HL-60 (cell line): ENCODE measurements at regions not wholly inside any gene's neighbourhood (a gene's known extent, or its start where the extent isn't known, plus 50 kb on each side); places are given as distances from the start of the nearest gene placed in this dataset.

Experiments
- DNase-seq, 2 experiments: peaks; one replicate each; pipeline ENCODE4 v3.0.0-alpha.2; 2010 to 2020; ENCODE audit warnings: low read depth in 1 of 2, low spot score in 1 of 2
- H3K27ac ChIP-seq: fragments of 250-450 bp; sonication (Bioruptor Pico); replicated peaks from 2 replicates; pipeline ENCODE4 v1.5.1; 2020; ENCODE audit warnings: mild to moderate bottlenecking, moderate library complexity
- H3K27me3 ChIP-seq: fragments of 250-450 bp; sonication (Bioruptor Pico); 2 replicates; pipeline ENCODE4 v1.5.1; 2021; ENCODE audit warnings: mild to moderate bottlenecking, moderate library complexity; ENCODE audit not compliant: insufficient read depth, poor library complexity, severe bottlenecking
- H3K4me3 ChIP-seq: replicated peaks from 2 replicates; pipeline ENCODE4 v1.5.1; 2011; ENCODE audit warnings: mild to moderate bottlenecking, control low read depth, low read length; ENCODE audit not compliant: insufficient read depth
- CTCF ChIP-seq: IDR thresholded peaks from one replicate; pipeline ENCODE4 v1.5.1; 2011; ENCODE audit warnings: low read length, control low read depth, inconsistent platforms; ENCODE audit not compliant: insufficient read depth
- GABPA ChIP-seq: IDR thresholded peaks from 2 replicates; pipeline ENCODE4 v1.6.1; 2012; ENCODE audit warnings: low read depth
- POLR2AphosphoS5 ChIP-seq: IDR thresholded peaks from 2 replicates; pipeline ENCODE4 v1.6.1; 2012; ENCODE audit warnings: low read depth
- REST ChIP-seq: IDR thresholded peaks from 2 replicates; pipeline ENCODE4 v1.6.1; 2012; ENCODE audit warnings: low read depth; ENCODE audit not compliant: insufficient replicate concordance
- SPI1 ChIP-seq: IDR thresholded peaks from 2 replicates; pipeline ENCODE4 v1.6.1; 2012; ENCODE audit warnings: low read depth, mild to moderate bottlenecking, borderline replicate concordance

- H3K27me3 ChIP-seq: peaks cover 5% of the 10 kb centered on the region
- no peak for DNase-seq
- no peak overlapping the region for H3K27ac ChIP-seq
- TF ChIP-seq POLR2AphosphoS5 (no peak), CTCF (no peak), REST (no peak), GABPA (no peak), SPI1 (no peak)
- no peak overlapping the region for H3K4me3 ChIP-seq
Observed at GRCh38 chr13:97567510-97568243, 133.7 kb downstream of the RAP2A start.

- DNase-seq: no peak
- TF ChIP-seq REST (no peak), SPI1 (no peak), POLR2AphosphoS5 (no peak), CTCF (no peak), GABPA (no peak)
- no peak overlapping the region for H3K27ac ChIP-seq
- no peak overlapping the region for H3K4me3 ChIP-seq
- peaks cover 5% of the 10 kb centered on the region for H3K27me3 ChIP-seq
Observed at GRCh38 chr13:97568850-97569249, 134.9 kb downstream of the RAP2A start.

GRCh38 chr13:97569841-97570240 lies 135.9 kb downstream of the RAP2A start:
- no peak overlapping the region for H3K4me3 ChIP-seq
- H3K27me3 ChIP-seq: peaks cover 5% of the 10 kb centered on the region
- H3K27ac ChIP-seq: no peak overlapping the region
- TF ChIP-seq SPI1 (no peak), GABPA (no peak), POLR2AphosphoS5 (no peak), CTCF (no peak)
- no peak for DNase-seq

GRCh38 chr13:97570442-97570841 lies 136.5 kb downstream of the RAP2A start:
- TF ChIP-seq CTCF: no peak
- no peak for TF ChIP-seq SPI1
- no peak for TF ChIP-seq GABPA
- Histone ChIP-seq H3K27ac (no peak overlapping the region), H3K27me3 (peaks cover 5% of the 10 kb centered on the region), H3K4me3 (no peak overlapping the region)
- DNase-seq: no peak
